NT2/D1 (cell line): ENCODE measurements at regions not wholly inside any gene's neighbourhood (a gene's known extent, or its start where the extent isn't known, plus 50 kb on each side); places are given as distances from the start of the nearest gene placed in this dataset.

ENCODE experiments used
- SUZ12 ChIP-seq: IDR thresholded peaks from 2 replicates; pipeline ENCODE4 v1.6.1; 2011; ENCODE audit not compliant: insufficient read length, insufficient read depth; ENCODE audit errors: extremely low read depth
- YY1 ChIP-seq: IDR thresholded peaks from 2 replicates; pipeline ENCODE4 v1.6.1; 2011; ENCODE audit not compliant: insufficient read length, insufficient read depth
- ZNF274 ChIP-seq: IDR thresholded peaks from 2 replicates; pipeline ENCODE4 v1.6.1; 2011; ENCODE audit warnings: mild to moderate bottlenecking, low read depth, low read length

GRCh38 chr11:95365348-95365747 lies 134.3 kb upstream of the SESN3 start:
- TF ChIP-seq ZNF274 (no peak), YY1 (no peak), SUZ12 (no peak)
